AG04449 (cell line): ENCODE measurements at regions not wholly inside any gene's neighbourhood (a gene's known extent, or its start where the extent isn't known, plus 50 kb on each side); places are given as distances from the start of the nearest gene placed in this dataset.

Experiments
- CTCF ChIA-PET: fragments of 350-600 bp; formaldehyde crosslinking; extraction: SDS; loops from one replicate; lab custom pipeline; 2021; ENCODE audit warnings: antibody characterized with exemption; lab: Yijun Ruan, JAX
- POLR2A ChIA-PET: fragments of 400-600, 350-600 bp; formaldehyde crosslinking; extraction: SDS; loops from one replicate; lab custom pipeline; 2020; ENCODE audit warnings: antibody characterized with exemption, inconsistent platforms; lab: Yijun Ruan, JAX
- DNase-seq: peaks from one replicate; pipeline ENCODE4 v3.0.0-alpha.2; 2010; ENCODE audit warnings: low read depth, low spot score
- H3K4me3 ChIP-seq: 2 replicates; pipeline ENCODE4 v1.5.1; 2011; ENCODE audit warnings: low read depth, mild to moderate bottlenecking, control low read depth, low read length
- TF ChIP-seq, protein P1 (sequence below): IDR thresholded peaks from one replicate; pipeline ENCODE4 v1.5.1; 2011; ENCODE audit warnings: mild to moderate bottlenecking, moderate library complexity, low read length, control low read depth, inconsistent platforms; ENCODE audit not compliant: insufficient read depth; ENCODE audit errors: missing control alignments

GRCh38 chr3:67828486-67829010 lies 174.1 kb upstream of the SUCLG2 start:
- POLR2A ChIA-PET, result no interaction called here
- H3K4me3 ChIP-seq, result no peak overlapping the region

DNA sequence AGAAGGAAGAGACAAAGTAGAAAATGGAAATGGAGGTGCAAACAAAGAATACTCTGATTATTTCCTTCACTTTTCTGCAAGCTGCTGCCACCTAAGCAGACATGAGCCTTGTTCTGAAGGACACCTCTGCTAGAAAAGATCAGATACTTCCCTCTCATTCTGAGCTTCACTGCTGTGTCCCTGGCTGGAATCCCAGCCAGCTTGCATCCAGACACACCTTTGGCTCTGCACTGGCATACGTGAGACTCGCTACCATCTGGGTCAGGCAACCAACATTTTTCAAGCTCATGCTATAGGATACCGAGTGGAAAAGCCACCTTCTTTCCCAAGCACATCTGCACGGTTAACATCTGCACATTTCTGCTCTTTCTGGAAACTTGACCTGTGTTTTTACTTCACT lies 166.7 kb upstream of the SUCLG2 start:
- DNase-seq, result no peak
- no peak overlapping the region for H3K4me3 ChIP-seq
- TF ChIP-seq, protein P1, sequence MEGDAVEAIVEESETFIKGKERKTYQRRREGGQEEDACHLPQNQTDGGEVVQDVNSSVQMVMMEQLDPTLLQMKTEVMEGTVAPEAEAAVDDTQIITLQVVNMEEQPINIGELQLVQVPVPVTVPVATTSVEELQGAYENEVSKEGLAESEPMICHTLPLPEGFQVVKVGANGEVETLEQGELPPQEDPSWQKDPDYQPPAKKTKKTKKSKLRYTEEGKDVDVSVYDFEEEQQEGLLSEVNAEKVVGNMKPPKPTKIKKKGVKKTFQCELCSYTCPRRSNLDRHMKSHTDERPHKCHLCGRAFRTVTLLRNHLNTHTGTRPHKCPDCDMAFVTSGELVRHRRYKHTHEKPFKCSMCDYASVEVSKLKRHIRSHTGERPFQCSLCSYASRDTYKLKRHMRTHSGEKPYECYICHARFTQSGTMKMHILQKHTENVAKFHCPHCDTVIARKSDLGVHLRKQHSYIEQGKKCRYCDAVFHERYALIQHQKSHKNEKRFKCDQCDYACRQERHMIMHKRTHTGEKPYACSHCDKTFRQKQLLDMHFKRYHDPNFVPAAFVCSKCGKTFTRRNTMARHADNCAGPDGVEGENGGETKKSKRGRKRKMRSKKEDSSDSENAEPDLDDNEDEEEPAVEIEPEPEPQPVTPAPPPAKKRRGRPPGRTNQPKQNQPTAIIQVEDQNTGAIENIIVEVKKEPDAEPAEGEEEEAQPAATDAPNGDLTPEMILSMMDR, result no peak
- ChIA-PET CTCF (interaction anchor here (1.1 kb wide), 1 partner anchor 185 kb away, joined by 3 read pairs; no protein-coding TSS in a partner anchor), POLR2A (no interaction called here)

More at GRCh38 chr3:67828486-67829010, 174.1 kb upstream of the SUCLG2 start:
- CTCF ChIA-PET, result no interaction called here
- DNase-seq, result no peak
- TF ChIP-seq, protein P1, result no peak

DNA sequence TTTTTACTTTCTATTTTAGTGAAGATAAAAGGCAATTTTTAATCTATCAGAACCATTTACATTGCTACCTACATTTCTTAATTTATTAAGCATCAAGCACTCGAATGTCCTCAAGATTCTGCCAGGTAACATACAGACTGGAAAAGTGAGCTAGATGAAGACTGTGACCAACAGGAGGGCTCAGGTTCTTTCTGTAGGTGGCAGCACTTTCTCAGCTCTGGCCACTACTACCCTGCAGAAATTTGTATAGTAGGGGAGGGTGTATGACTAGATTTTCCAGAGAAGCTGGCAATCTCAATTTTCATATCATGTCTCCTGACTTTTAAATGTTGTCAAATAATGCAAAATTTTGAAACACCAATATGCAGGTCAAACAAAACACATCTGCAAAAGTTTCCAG lies 165.0 kb upstream of the SUCLG2 start:
- no peak overlapping the region for H3K4me3 ChIP-seq
- CTCF ChIA-PET, result interaction anchor here (1.1 kb wide), 2 partner anchors 199 to 1058 kb away, joined by 3 to 4 read pairs; no protein-coding TSS in a partner anchor
- DNase-seq, result no peak
- POLR2A ChIA-PET, result no interaction called here
- TF ChIP-seq, protein P1, result peak; percentile 12

DNA sequence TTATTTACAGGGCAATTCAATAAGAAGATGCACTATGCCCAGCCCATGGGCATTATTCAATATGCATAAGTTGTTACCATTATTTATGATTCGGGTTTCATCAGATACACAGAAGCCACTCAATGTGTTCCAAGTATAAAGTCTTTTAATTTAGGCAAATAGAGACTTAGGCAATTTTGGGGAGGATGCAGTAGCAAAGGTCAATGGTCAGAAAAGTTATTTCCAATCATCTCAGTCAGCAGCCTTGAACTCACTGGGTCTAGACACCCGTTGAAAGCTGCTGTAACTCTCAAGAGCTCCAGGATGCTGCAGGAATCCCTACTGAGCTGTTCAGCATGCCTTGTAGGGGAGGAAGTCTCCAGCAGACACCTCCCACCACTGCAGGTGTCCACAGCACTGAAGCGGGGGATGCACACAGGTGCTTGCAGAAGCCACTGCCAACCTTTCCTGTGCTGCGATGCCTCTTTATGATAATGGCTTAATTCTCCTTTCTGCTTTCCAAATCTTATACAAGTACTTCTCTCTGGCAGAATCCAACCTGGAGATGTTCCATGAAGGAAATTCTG lies 155.0 kb upstream of the SUCLG2 start:
- POLR2A ChIA-PET, result no interaction called here
- DNase-seq, result no peak
- no peak overlapping the region for H3K4me3 ChIP-seq
- TF ChIP-seq, protein P1, result no peak
- CTCF ChIA-PET, result no interaction called here

DNA sequence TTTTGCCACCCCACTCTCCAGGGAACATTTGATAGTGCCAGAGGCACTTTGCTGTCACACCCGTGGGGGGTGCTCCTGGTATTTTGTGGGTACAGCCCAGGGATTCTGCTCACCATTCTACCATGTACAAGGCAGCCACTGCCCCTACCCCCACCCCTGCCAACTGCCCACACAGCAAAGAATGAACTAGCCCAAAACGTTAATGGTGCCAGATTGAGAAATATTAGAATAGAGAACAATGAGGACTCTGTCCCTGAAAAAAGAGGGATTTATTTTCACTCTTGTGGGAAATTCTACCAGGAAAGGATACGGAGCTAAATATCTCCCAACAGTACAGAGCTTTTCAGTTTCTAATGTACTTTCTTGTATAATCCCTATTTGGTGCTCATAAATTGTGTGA lies 154.5 kb upstream of the SUCLG2 start:
- H3K4me3 ChIP-seq, result no peak overlapping the region
- ChIA-PET CTCF (interaction anchor here (1.0 kb wide), 1 partner anchor 18 kb away, joined by 3 read pairs; no protein-coding TSS in a partner anchor), POLR2A (no interaction called here)
- TF ChIP-seq, protein P1, result no peak
- no peak for DNase-seq

- no peak for DNase-seq
- POLR2A ChIA-PET, result no interaction called here
- CTCF ChIA-PET, result interaction anchor here (0.6 kb wide), 1 partner anchor 691 kb away, joined by 3 read pairs; no protein-coding TSS in a partner anchor
- H3K4me3 ChIP-seq, result no peak overlapping the region
- TF ChIP-seq, protein P1, result no peak
Measured at GRCh38 chr3:67804578-67804977, 150.2 kb upstream of the SUCLG2 start.
